ENCODE measurements at regions not wholly inside any gene's neighbourhood (a gene's known extent, or its start where the extent isn't known, plus 50 kb on each side); places are given as distances from the start of the nearest gene placed in this dataset.

- no peak for TF ChIP-seq EP300 (IDR thresholded peaks at IDR 0.05)
- TF ChIP-seq, protein P1, sequence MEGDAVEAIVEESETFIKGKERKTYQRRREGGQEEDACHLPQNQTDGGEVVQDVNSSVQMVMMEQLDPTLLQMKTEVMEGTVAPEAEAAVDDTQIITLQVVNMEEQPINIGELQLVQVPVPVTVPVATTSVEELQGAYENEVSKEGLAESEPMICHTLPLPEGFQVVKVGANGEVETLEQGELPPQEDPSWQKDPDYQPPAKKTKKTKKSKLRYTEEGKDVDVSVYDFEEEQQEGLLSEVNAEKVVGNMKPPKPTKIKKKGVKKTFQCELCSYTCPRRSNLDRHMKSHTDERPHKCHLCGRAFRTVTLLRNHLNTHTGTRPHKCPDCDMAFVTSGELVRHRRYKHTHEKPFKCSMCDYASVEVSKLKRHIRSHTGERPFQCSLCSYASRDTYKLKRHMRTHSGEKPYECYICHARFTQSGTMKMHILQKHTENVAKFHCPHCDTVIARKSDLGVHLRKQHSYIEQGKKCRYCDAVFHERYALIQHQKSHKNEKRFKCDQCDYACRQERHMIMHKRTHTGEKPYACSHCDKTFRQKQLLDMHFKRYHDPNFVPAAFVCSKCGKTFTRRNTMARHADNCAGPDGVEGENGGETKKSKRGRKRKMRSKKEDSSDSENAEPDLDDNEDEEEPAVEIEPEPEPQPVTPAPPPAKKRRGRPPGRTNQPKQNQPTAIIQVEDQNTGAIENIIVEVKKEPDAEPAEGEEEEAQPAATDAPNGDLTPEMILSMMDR (IDR thresholded peaks at IDR 0.05): no peak
Measured at GRCh38 chr2:128654408-128654807, 335.7 kb upstream of the HS6ST1 start.

Data from gastroesophageal sphincter (tissue), 3 donors.